ENCODE measurements at regions not wholly inside any gene's neighbourhood (a gene's known extent, or its start where the extent isn't known, plus 50 kb on each side); places are given as distances from the start of the nearest gene placed in this dataset.

GRCh38 chr2:47307066-47307465 lies 62.0 kb upstream of the EPCAM start:
- no peak for TF ChIP-seq CTCF (IDR thresholded peaks at IDR 0.05)
- TF ChIP-seq POLR2A (IDR thresholded peaks at IDR 0.05), result no peak
